Thoracic aorta (tissue), 2 donors: ENCODE measurements at regions not wholly inside any gene's neighbourhood (a gene's known extent, or its start where the extent isn't known, plus 50 kb on each side); places are given as distances from the start of the nearest gene placed in this dataset.

Experiments
- ATAC-seq: fragments of 150-250 bp; one replicate; pipeline ENCODE4 v1.8.0; 2017; ENCODE audit warnings: low read depth; ENCODE audit not compliant: insufficient number of reproducible peaks, low FRiP score
- DNase-seq: peaks from one replicate; pipeline ENCODE4 v3.0.0-alpha.2; 2020; ENCODE audit warnings: low spot score
- H3K27ac ChIP-seq, 2 donors: fragments of 200-600 bp; sonication (generic); 1 replicate in 1 of 2; 2 replicates in 1 of 2; pipeline ENCODE4 v1.5.1; 2016; ENCODE audit warnings: mild to moderate bottlenecking in 2 of 2, moderate library complexity in 2 of 2
- H3K27me3 ChIP-seq: fragments of 200-600 bp; sonication (generic); replicated peaks from 2 replicates; pipeline ENCODE4 v1.6.0; 2016; ENCODE audit warnings: mild to moderate bottlenecking; ENCODE audit not compliant: insufficient read depth
- H3K36me3 ChIP-seq: fragments of 200-600 bp; sonication (generic); one replicate; pipeline ENCODE4 v1.5.1; 2016
- H3K4me1 ChIP-seq, 2 donors: fragments of 200-600 bp; sonication (generic); 1 replicate in 1 of 2; 2 replicates in 1 of 2; pipeline versions ENCODE4 v1.5.1 to v1.6.0; 2016; ENCODE audit warnings: low read depth in 2 of 2, mild to moderate bottlenecking in 1 of 2; ENCODE audit not compliant: control insufficient read depth in 1 of 2
- H3K4me3 ChIP-seq: fragments of 200-600 bp; sonication (generic); 2 replicates; pipeline ENCODE4 v1.5.1; 2016; ENCODE audit warnings: mild to moderate bottlenecking
- H3K9me3 ChIP-seq: fragments of 200-600 bp; sonication (generic); 2 replicates; pipeline ENCODE4 v1.5.1; 2016
- CTCF ChIP-seq: fragments of 200-600 bp; sonication (generic); IDR thresholded peaks from one replicate; pipeline ENCODE4 v1.5.1; 2019; ENCODE audit warnings: antibody characterized with exemption

- Histone ChIP-seq H3K9me3 (no peaks in the 10 kb centered on the region), H3K27ac (no peak overlapping the region), H3K4me1 (no peaks in the 10 kb centered on the region), H3K4me3 (no peak overlapping the region), H3K27me3 (no peaks in the 10 kb centered on the region), H3K36me3 (no peaks in the 10 kb centered on the region)
- no peak for TF ChIP-seq CTCF
- no peak for DNase-seq
- no peak for ATAC-seq
These were observed 388.5 kb downstream of the JRKL start for GRCh38 chr11:96778272-96778671.

GRCh38 chr11:96779030-96779429 lies 389.2 kb downstream of the JRKL start:
- Histone ChIP-seq H3K36me3 (no peaks in the 10 kb centered on the region), H3K4me1 (no peaks in the 10 kb centered on the region), H3K27me3 (no peaks in the 10 kb centered on the region), H3K9me3 (no peaks in the 10 kb centered on the region), H3K4me3 (no peak overlapping the region), H3K27ac (no peak overlapping the region)
- no peak for DNase-seq
- ATAC-seq = no peak
- no peak for TF ChIP-seq CTCF

GRCh38 chr11:96781082-96781481 lies 391.3 kb downstream of the JRKL start:
- ATAC-seq (no peak), DNase-seq (no peak)
- H3K9me3 ChIP-seq = no peaks in the 10 kb centered on the region
- H3K36me3 ChIP-seq = no peaks in the 10 kb centered on the region
- no peak overlapping the region for H3K4me3 ChIP-seq
- no peak overlapping the region for H3K27ac ChIP-seq
- no peaks in the 10 kb centered on the region for H3K27me3 ChIP-seq
- H3K4me1 ChIP-seq = no peaks in the 10 kb centered on the region
- no peak for TF ChIP-seq CTCF

GRCh38 chr11:96782632-96783031 lies 392.8 kb downstream of the JRKL start:
- ATAC-seq (no peak), DNase-seq (no peak)
- Histone ChIP-seq H3K27ac (no peak overlapping the region), H3K27me3 (no peaks in the 10 kb centered on the region), H3K9me3 (no peaks in the 10 kb centered on the region), H3K4me3 (no peak overlapping the region), H3K4me1 (no peaks in the 10 kb centered on the region), H3K36me3 (no peaks in the 10 kb centered on the region)
- no peak for TF ChIP-seq CTCF

GRCh38 chr11:96783311-96783710 lies 393.5 kb downstream of the JRKL start:
- Histone ChIP-seq H3K27ac (no peak overlapping the region), H3K27me3 (no peaks in the 10 kb centered on the region), H3K9me3 (no peaks in the 10 kb centered on the region), H3K4me3 (no peak overlapping the region), H3K4me1 (no peaks in the 10 kb centered on the region), H3K36me3 (no peaks in the 10 kb centered on the region)
- ATAC-seq = no peak
- DNase-seq = no peak
- no peak for TF ChIP-seq CTCF
